GM23248 (cell line): ENCODE measurements at regions not wholly inside any gene's neighbourhood (a gene's known extent, or its start where the extent isn't known, plus 50 kb on each side); places are given as distances from the start of the nearest gene placed in this dataset.
A peak's percentile ranks its signal among the peaks of the same experiment; 100 is the strongest.

Source experiments
- DNase-seq: peaks from one replicate; pipeline ENCODE4 v3.0.0-alpha.2; 2015
- H2AFZ ChIP-seq: fragments of 200-600 bp; sonication (generic); 2 replicates; pipeline ENCODE4 v1.6.1; 2016; ENCODE audit warnings: antibody characterized with exemption
- H3F3A ChIP-seq: fragments of 200-600 bp; sonication (generic); 2 replicates; pipeline ENCODE4 v1.6.1; 2016; ENCODE audit warnings: mild to moderate bottlenecking, antibody characterized with exemption, mixed run types; ENCODE audit not compliant: insufficient read depth
- H3K27ac ChIP-seq: fragments of 200-600 bp; sonication (generic); 2 replicates; pipeline ENCODE4 v1.5.1; 2016; ENCODE audit warnings: mild to moderate bottlenecking
- H3K27me3 ChIP-seq: fragments of 200-600 bp; sonication (generic); replicated peaks from 2 replicates; pipeline ENCODE4 v1.6.1; 2016; ENCODE audit warnings: mild to moderate bottlenecking; ENCODE audit not compliant: insufficient read depth
- H3K36me3 ChIP-seq: fragments of 200-600 bp; sonication (generic); 2 replicates; pipeline ENCODE4 v1.6.1; 2016; ENCODE audit warnings: low read depth, mild to moderate bottlenecking
- H3K4me1 ChIP-seq: fragments of 200-600 bp; sonication (generic); 2 replicates; pipeline ENCODE4 v1.6.1; 2016; ENCODE audit warnings: mild to moderate bottlenecking; ENCODE audit not compliant: insufficient read depth
- H3K4me2 ChIP-seq: fragments of 200-600 bp; sonication (generic); one replicate; pipeline ENCODE4 v1.6.1; 2016; ENCODE audit warnings: mild to moderate bottlenecking; ENCODE audit not compliant: unreplicated experiment
- H3K4me3 ChIP-seq: fragments of 200-600 bp; sonication (generic); 2 replicates; pipeline ENCODE4 v1.5.1; 2016; ENCODE audit warnings: mild to moderate bottlenecking
- H3K79me2 ChIP-seq: fragments of 200-600 bp; sonication (generic); 2 replicates; pipeline ENCODE4 v1.6.1; 2016; ENCODE audit warnings: mild to moderate bottlenecking; ENCODE audit not compliant: insufficient read depth
- H3K9ac ChIP-seq: fragments of 200-600 bp; sonication (generic); 2 replicates; pipeline ENCODE4 v1.6.1; 2016; ENCODE audit warnings: mild to moderate bottlenecking
- H3K9me2 ChIP-seq: fragments of 200-600 bp; sonication (generic); 2 replicates; pipeline ENCODE4 v1.6.1; 2016; ENCODE audit warnings: mixed run types, mild to moderate bottlenecking, moderate library complexity; ENCODE audit not compliant: insufficient read depth
- H3K9me3 ChIP-seq: fragments of 200-600 bp; sonication (generic); one replicate; pipeline ENCODE4 v1.6.1; 2017; ENCODE audit warnings: low read depth
- H4K20me1 ChIP-seq: fragments of 200-600 bp; sonication (generic); 2 replicates; pipeline ENCODE4 v1.6.0; 2016; ENCODE audit not compliant: insufficient read depth
- EZH2 ChIP-seq: fragments of 200-600 bp; sonication (generic); IDR thresholded peaks from 2 replicates; pipeline ENCODE4 v1.6.1; 2018; ENCODE audit warnings: antibody characterized with exemption, mild to moderate bottlenecking; ENCODE audit not compliant: insufficient read depth, poor library complexity, severe bottlenecking
- EZH2phosphoT487 ChIP-seq: fragments of 200-600 bp; sonication (generic); IDR thresholded peaks from 2 replicates; pipeline ENCODE4 v1.6.1; 2018; ENCODE audit warnings: antibody characterized with exemption, moderate library complexity, mild to moderate bottlenecking, low read depth; ENCODE audit not compliant: insufficient read depth
- WGBS, 2 experiments: methylation state at CpG; one replicate each; pipeline ENCODE4 v1.1.6; 2015 to 2017; ENCODE audit warnings: low lambda C conversion rate in 2 of 2, low coverage in 1 of 2; ENCODE audit errors: missing lambda C conversion rate in 2 of 2; 5-methylcytosine and 5-hydroxymethylcytosine counted together
- in situ Hi-C: fragments of 300-500 bp; cut with MboI; formaldehyde crosslinking; loops from 2 replicates; pipeline ENCODE4 v1.15.0; 2020

DNA sequence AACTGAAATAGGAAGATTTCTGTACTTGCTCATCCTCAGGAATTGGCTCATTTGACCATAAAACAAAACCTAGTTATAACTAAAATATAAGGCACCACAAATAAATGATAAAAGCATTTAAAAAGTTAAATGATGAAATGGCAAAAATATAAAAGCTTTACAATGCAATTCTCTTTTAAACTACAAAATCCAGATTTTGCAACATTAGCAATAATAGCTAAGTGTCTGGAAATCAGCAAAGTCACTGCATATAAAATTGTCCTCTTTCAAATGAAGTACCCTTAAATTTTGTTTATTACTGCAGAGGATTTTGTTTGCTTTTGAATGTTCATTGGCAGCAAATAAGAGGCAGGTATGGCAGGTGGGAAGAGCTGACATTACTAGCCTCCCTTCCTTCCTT lies 270.4 kb upstream of the RSPO3 start:
- H3K9me3 ChIP-seq = no peaks in the 10 kb centered on the region
- no peak overlapping the region for H3K9ac ChIP-seq
- no peaks in the 10 kb centered on the region for H3K27me3 ChIP-seq
- H3K4me1 ChIP-seq = no peaks in the 10 kb centered on the region
- no peak overlapping the region for H3K27ac ChIP-seq
- TF ChIP-seq EZH2 (no peak), EZH2phosphoT487 (no peak)
- no peaks in the 10 kb centered on the region for H4K20me1 ChIP-seq
- no peak overlapping the region for H3K4me3 ChIP-seq
- no peaks in the 10 kb centered on the region for H3K9me2 ChIP-seq
- H2AFZ ChIP-seq = no peak overlapping the region
- no peak overlapping the region for H3K4me2 ChIP-seq
- no peaks in the 10 kb centered on the region for H3F3A ChIP-seq
- no peak for DNase-seq
- H3K79me2 ChIP-seq = no peaks in the 10 kb centered on the region
- H3K36me3 ChIP-seq = no peaks in the 10 kb centered on the region
- in situ Hi-C loops = no loop called here

DNA sequence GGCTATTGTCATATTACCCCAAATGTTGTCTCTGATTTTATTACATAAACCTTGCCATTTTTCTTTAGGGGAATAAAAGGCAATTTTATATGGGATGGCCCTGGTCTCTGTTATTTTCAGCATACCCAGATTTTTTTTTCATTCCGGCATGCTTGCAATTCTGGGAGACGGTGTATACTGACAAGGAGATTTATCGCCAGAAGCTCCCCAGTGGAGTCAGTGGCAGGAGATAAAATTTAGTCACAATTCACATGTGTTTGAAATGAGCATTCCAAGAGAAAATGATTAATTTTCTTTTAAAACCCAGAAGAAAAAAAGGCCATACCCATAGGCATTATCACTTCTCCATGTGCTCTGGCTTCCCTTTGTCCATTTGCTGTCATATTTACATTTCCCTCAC lies 250.8 kb upstream of the RSPO3 start:
- Histone ChIP-seq H3K4me1 (no peaks in the 10 kb centered on the region), H3F3A (no peaks in the 10 kb centered on the region), H3K9me3 (no peaks in the 10 kb centered on the region), H3K36me3 (no peaks in the 10 kb centered on the region), H3K4me3 (no peak overlapping the region), H3K27me3 (no peaks in the 10 kb centered on the region), H3K79me2 (no peaks in the 10 kb centered on the region), H4K20me1 (no peaks in the 10 kb centered on the region), H3K9ac (no peak overlapping the region), H2AFZ (no peak overlapping the region), H3K4me2 (no peak overlapping the region), H3K27ac (no peak overlapping the region), H3K9me2 (no peaks in the 10 kb centered on the region)
- DNase-seq = no peak
- TF ChIP-seq EZH2phosphoT487 = no peak
- TF ChIP-seq EZH2 = no peak
- in situ Hi-C loops = no loop called here
- 97% methylated on average over 3 of the region's 3 CpGs for whole genome bisulfite sequencing, 2 experiments

DNA sequence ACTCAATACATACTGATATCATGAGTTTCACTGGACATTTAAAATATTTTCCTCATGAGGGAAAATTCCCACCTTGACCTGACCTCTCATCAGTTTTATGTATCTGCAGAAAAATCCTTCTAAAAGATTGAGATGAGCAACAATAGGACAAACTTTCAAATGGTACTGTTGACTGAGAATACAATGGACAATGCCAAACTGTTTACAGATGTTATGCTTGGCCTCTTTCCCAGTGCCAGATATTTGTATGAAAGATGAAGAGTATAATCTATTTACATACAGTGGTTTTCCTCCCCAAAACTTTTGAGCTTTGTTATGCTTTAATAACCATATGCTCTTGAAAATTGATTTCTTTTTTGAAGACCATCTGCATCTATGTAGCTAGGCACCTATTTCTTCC lies 245.1 kb upstream of the RSPO3 start:
- no peaks in the 10 kb centered on the region for H3K9me2 ChIP-seq
- H3K4me3 ChIP-seq = no peak overlapping the region
- no peak overlapping the region for H3K4me2 ChIP-seq
- H3K27ac ChIP-seq = no peak overlapping the region
- H3F3A ChIP-seq = no peaks in the 10 kb centered on the region
- H3K36me3 ChIP-seq = no peaks in the 10 kb centered on the region
- H2AFZ ChIP-seq = no peak overlapping the region
- no peaks in the 10 kb centered on the region for H3K27me3 ChIP-seq
- H4K20me1 ChIP-seq = no peaks in the 10 kb centered on the region
- no peaks in the 10 kb centered on the region for H3K4me1 ChIP-seq
- H3K9me3 ChIP-seq = no peaks in the 10 kb centered on the region
- in situ Hi-C loops = no loop called here
- peak; percentile 14 for DNase-seq
- no peak overlapping the region for H3K9ac ChIP-seq
- TF ChIP-seq EZH2phosphoT487 = no peak
- H3K79me2 ChIP-seq = no peaks in the 10 kb centered on the region

DNA sequence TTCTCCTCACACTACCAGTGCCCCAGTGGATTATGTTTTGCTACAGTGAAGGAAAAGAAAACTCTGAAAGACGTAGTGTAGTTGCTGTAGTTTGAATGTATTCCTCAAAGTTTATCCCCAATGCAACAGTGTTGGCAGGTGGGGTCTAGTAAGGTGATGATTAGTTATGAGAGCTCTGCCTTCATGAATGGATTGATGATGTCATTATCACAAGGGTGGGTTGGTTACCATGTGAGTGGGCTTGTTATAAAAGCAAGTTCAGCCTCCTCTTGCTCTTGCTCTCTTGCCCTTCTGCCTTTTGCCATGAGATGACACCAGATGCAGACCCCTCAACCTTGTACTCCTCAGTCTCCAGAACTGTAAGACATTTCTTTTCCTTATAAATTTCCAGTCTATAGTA lies 244.7 kb upstream of the RSPO3 start:
- H3K9ac ChIP-seq = no peak overlapping the region
- no peak for TF ChIP-seq EZH2phosphoT487
- TF ChIP-seq EZH2 = no peak
- no peaks in the 10 kb centered on the region for H3F3A ChIP-seq
- H3K27ac ChIP-seq = no peak overlapping the region
- H3K36me3 ChIP-seq = no peaks in the 10 kb centered on the region
- H3K4me3 ChIP-seq = no peak overlapping the region
- WGBS, 2 experiments = 79% methylated on average over 1 of the region's 1 CpG
- DNase-seq = no peak
- H2AFZ ChIP-seq = no peak overlapping the region
- no peaks in the 10 kb centered on the region for H3K79me2 ChIP-seq
- H3K27me3 ChIP-seq = no peaks in the 10 kb centered on the region
- H3K4me1 ChIP-seq = no peaks in the 10 kb centered on the region
- no peaks in the 10 kb centered on the region for H3K9me2 ChIP-seq
- no peaks in the 10 kb centered on the region for H4K20me1 ChIP-seq
- H3K9me3 ChIP-seq = no peaks in the 10 kb centered on the region
- H3K4me2 ChIP-seq = no peak overlapping the region
- in situ Hi-C loops = no loop called here

DNA sequence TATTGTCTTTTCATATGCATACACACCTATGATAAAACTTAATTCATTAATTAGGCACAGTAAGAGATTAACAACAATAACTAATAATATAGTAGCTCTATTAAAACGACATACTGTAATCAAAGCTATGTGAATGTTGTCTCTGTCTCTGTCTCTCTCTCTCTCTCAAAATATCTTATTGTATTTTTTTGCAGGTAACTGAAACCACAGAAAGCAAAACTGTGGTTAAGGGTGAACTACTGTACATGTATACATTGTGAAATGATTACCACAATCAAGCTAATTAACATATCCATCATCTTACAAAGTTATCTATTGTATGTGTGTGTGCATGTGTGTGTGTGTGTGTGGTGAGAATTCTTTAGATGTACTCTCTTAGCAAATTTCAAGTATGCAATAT lies 242.0 kb upstream of the RSPO3 start:
- no peak overlapping the region for H3K9ac ChIP-seq
- no peaks in the 10 kb centered on the region for H4K20me1 ChIP-seq
- no peak for DNase-seq
- H3K27me3 ChIP-seq = no peaks in the 10 kb centered on the region
- H3K9me2 ChIP-seq = no peaks in the 10 kb centered on the region
- H3K36me3 ChIP-seq = no peaks in the 10 kb centered on the region
- no peaks in the 10 kb centered on the region for H3K79me2 ChIP-seq
- in situ Hi-C loops = no loop called here
- no peak overlapping the region for H3K4me2 ChIP-seq
- TF ChIP-seq EZH2phosphoT487 = no peak
- no peak for TF ChIP-seq EZH2
- H3K4me1 ChIP-seq = no peaks in the 10 kb centered on the region
- H3K27ac ChIP-seq = no peak overlapping the region
- no peak overlapping the region for H2AFZ ChIP-seq
- H3K9me3 ChIP-seq = no peaks in the 10 kb centered on the region
- no peaks in the 10 kb centered on the region for H3F3A ChIP-seq
- WGBS, 2 experiments = 78 to 89% methylated on average over 1 of the region's 1 CpG
- no peak overlapping the region for H3K4me3 ChIP-seq
